DOHH2 (cell line): ENCODE measurements at regions not wholly inside any gene's neighbourhood (a gene's known extent, or its start where the extent isn't known, plus 50 kb on each side); places are given as distances from the start of the nearest gene placed in this dataset.

Experiments used
- CTCF ChIP-seq: fragments of 200-600 bp; sonication (generic); IDR thresholded peaks from one replicate; pipeline ENCODE4 v1.5.1; 2014; ENCODE audit warnings: antibody characterized with exemption, mild to moderate bottlenecking, low read depth, low read length; ENCODE audit not compliant: poor library complexity, severe bottlenecking
- EZH2phosphoT487 ChIP-seq: fragments of 200-600 bp; sonication (generic); IDR thresholded peaks from 2 replicates; pipeline ENCODE4 v1.6.1; 2017; ENCODE audit warnings: borderline replicate concordance, mild to moderate bottlenecking, antibody characterized with exemption, low read length, moderate library complexity, mixed read lengths

DNA sequence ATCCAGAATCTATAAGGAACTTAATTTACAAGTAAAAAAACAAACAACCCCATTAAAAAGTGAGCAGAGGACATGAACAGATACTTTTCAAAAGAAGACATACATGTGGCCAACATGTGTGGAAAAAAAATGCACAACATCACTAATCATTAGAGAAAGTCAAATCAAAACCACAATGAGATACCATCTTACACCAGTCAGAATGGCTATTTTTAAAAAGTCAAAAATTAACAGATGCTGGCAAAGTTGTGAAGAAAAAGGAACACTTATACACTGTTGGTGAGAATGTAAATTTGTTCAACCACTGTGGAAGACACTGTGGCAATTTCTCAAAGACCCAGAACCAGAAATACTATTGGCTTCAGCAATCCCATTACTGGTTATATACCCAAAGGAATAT, 830.0 kb upstream of the ALCAM start:
- TF ChIP-seq CTCF (no peak), EZH2phosphoT487 (no peak)
